Smooth muscle cell (in vitro differentiated cells): ENCODE measurements at regions not wholly inside any gene's neighbourhood (a gene's known extent, or its start where the extent isn't known, plus 50 kb on each side); places are given as distances from the start of the nearest gene placed in this dataset.

Source experiments
- DNase-seq: peaks from one replicate; lab custom pipeline; 2025; ENCODE audit not compliant: unreplicated experiment; lab: John Stamatoyannopoulos, UW
- H2AFZ ChIP-seq: fragments of 200-600 bp; sonication (generic); 2 replicates; pipeline ENCODE4 v1.6.0; 2016; ENCODE audit warnings: antibody characterized with exemption, low read depth, mild to moderate bottlenecking
- H3F3A ChIP-seq: fragments of 200-600 bp; sonication (generic); 2 replicates; pipeline ENCODE4 v1.6.0; 2017; ENCODE audit warnings: antibody characterized with exemption, low read depth
- H3K27ac ChIP-seq: fragments of 200-600 bp; sonication (generic); 2 replicates; pipeline ENCODE4 v1.5.1; 2016; ENCODE audit warnings: low read depth, mild to moderate bottlenecking
- H3K27me3 ChIP-seq: fragments of 200-600 bp; sonication (generic); 2 replicates; pipeline ENCODE4 v1.6.1; 2016; ENCODE audit warnings: low read depth, mild to moderate bottlenecking
- H3K36me3 ChIP-seq: fragments of 200-600 bp; sonication (generic); 2 replicates; pipeline ENCODE4 v1.5.1; 2016; ENCODE audit warnings: low read depth
- H3K4me1 ChIP-seq: fragments of 200-600 bp; sonication (generic); 2 replicates; pipeline ENCODE4 v1.5.1; 2016; ENCODE audit warnings: low read depth
- H3K4me2 ChIP-seq: fragments of 200-600 bp; sonication (generic); 2 replicates; pipeline ENCODE4 v1.6.0; 2016; ENCODE audit warnings: mild to moderate bottlenecking
- H3K4me3 ChIP-seq: fragments of 200-600 bp; sonication (generic); 2 replicates; pipeline ENCODE4 v1.5.1; 2016; ENCODE audit warnings: mild to moderate bottlenecking
- H3K79me2 ChIP-seq: fragments of 200-600 bp; sonication (generic); 2 replicates; pipeline ENCODE4 v1.6.0; 2016; ENCODE audit warnings: low read depth, mild to moderate bottlenecking
- H3K9ac ChIP-seq: fragments of 200-600 bp; sonication (generic); 2 replicates; pipeline ENCODE4 v1.6.0; 2016; ENCODE audit warnings: low read depth
- H3K9me3 ChIP-seq: fragments of 200-600 bp; sonication (generic); replicated peaks from 2 replicates; pipeline ENCODE4 v1.5.1; 2016; ENCODE audit warnings: low read depth
- H4K20me1 ChIP-seq: fragments of 200-600 bp; sonication (generic); 2 replicates; pipeline ENCODE4 v1.6.0; 2016; ENCODE audit warnings: low read depth
- CTCF ChIP-seq: fragments of 200-600 bp; sonication (generic); IDR thresholded peaks from 2 replicates; pipeline ENCODE4 v1.5.1; 2017; ENCODE audit warnings: borderline replicate concordance, mild to moderate bottlenecking, antibody characterized with exemption; ENCODE audit not compliant: insufficient read depth, poor library complexity, severe bottlenecking
- WGBS: methylation state at CpG from one replicate; pipeline ENCODE4 v1.1.7; 2016; ENCODE audit warnings: low lambda C conversion rate; 5-methylcytosine and 5-hydroxymethylcytosine counted together

DNA sequence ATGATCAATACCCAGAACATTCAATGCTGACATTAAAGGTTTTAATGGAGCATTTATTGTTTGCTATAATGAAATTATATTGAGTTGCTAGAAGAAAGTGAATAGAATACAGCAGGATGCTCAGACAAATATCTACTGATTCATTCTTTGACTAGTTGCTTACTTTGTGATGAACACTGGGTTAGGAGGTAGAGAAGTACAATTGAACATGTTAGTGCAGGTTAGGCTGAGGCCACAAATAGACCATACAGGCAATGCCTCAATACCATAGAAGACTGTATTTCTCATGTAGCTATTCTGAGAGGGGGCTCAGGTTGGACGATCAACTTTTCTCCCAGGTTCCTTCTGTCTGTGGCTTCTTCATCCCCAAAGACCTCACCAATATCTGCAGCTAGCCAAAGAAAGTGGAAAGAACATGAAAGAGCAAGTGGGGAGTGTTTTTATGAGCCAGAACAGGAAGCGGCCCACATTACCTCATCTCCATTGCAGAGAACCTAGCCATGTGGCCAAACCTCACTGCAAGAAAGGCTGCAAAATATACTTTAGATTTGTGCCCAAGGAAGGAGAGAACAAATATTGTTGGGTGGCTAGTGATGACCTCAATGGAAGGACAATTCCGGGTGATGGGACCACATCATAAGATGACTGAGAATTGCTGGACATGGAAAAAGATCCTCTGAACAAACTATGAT is 180.3 kb upstream of the GATB start:
- Histone ChIP-seq H3K79me2 (no peaks in the 10 kb centered on the region), H3K9me3 (no peaks in the 10 kb centered on the region), H2AFZ (no peak overlapping the region), H3F3A (no peaks in the 10 kb centered on the region), H3K27me3 (no peaks in the 10 kb centered on the region), H4K20me1 (no peaks in the 10 kb centered on the region), H3K36me3 (no peaks in the 10 kb centered on the region), H3K4me2 (no peak overlapping the region), H3K4me1 (no peaks in the 10 kb centered on the region), H3K9ac (no peak overlapping the region), H3K27ac (no peak overlapping the region), H3K4me3 (no peak overlapping the region)
- WGBS = 88% methylated on average over 3 of the region's 3 CpGs
- no peak for DNase-seq
- no peak for TF ChIP-seq CTCF

GRCh38 chr4:151940291-151940690 is 179.5 kb upstream of the GATB start:
- H3K36me3 ChIP-seq = no peaks in the 10 kb centered on the region
- no peaks in the 10 kb centered on the region for H3K79me2 ChIP-seq
- WGBS = 97% methylated on average over 2 of the region's 2 CpGs

DNA sequence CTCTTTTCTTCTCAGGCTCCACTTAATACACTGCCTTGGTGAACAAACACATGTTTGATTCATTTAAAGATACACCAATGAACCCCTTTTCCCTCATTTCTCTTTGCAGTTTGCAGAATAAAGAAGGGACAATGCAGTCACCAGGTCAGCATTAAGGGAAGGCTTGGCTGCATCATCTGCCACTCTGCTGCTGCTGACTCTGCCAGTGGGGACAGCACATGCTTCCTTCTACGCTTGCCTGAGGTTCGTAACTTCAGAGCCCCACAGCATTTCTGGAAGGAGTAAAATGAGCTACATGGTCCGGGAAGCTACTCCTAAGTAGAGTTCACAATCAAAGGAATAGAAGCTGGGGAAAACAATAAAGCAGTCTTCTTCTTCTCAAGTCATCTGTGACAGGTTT is 178.9 kb upstream of the GATB start:
- Histone ChIP-seq H3K9me3 (no peaks in the 10 kb centered on the region), H3K27ac (no peak overlapping the region), H3F3A (no peaks in the 10 kb centered on the region), H3K27me3 (no peaks in the 10 kb centered on the region), H4K20me1 (no peaks in the 10 kb centered on the region), H3K4me1 (no peaks in the 10 kb centered on the region), H3K9ac (no peak overlapping the region), H2AFZ (no peak overlapping the region), H3K4me3 (no peak overlapping the region), H3K4me2 (no peak overlapping the region), H3K36me3 (no peaks in the 10 kb centered on the region), H3K79me2 (no peaks in the 10 kb centered on the region)
- TF ChIP-seq CTCF = no peak
- 88% methylated on average over 3 of the region's 3 CpGs for WGBS
- no peak for DNase-seq

More at GRCh38 chr4:151940291-151940690, 179.5 kb upstream of the GATB start:
- H3K9me3 ChIP-seq = no peaks in the 10 kb centered on the region
- no peak overlapping the region for H3K9ac ChIP-seq
- no peaks in the 10 kb centered on the region for H3F3A ChIP-seq
- H2AFZ ChIP-seq = no peak overlapping the region
- no peaks in the 10 kb centered on the region for H4K20me1 ChIP-seq
- no peaks in the 10 kb centered on the region for H3K27me3 ChIP-seq
- H3K4me1 ChIP-seq = no peaks in the 10 kb centered on the region
- no peak overlapping the region for H3K27ac ChIP-seq
- no peak for TF ChIP-seq CTCF
- H3K4me2 ChIP-seq = no peak overlapping the region
- H3K4me3 ChIP-seq = no peak overlapping the region
- DNase-seq = no peak

DNA sequence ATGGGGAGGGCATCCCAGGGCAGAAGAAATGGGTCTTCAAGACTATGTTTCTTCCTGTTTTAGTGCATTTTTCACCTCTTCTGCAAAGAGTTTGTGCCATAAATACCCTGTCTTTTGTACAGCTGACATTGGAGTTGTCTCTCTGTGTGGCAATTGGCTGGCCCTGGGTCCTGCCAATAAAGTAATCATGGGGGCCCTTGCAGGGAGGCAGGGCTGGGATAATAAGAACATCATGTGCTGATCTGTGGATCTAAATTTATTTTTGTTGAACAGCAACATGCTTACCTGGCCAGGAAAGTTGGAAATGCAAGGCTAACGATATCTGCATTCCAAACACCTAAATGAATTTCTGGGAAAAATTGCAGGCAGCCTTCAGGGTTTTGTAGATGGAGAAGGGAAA is 174.6 kb upstream of the GATB start:
- H3K9ac ChIP-seq = no peak overlapping the region
- no peak overlapping the region for H3K4me3 ChIP-seq
- WGBS = 100% methylated on average over 1 of the region's 1 CpG
- H3K36me3 ChIP-seq = no peaks in the 10 kb centered on the region
- no peak overlapping the region for H2AFZ ChIP-seq
- no peaks in the 10 kb centered on the region for H3K9me3 ChIP-seq
- no peak for TF ChIP-seq CTCF
- H3K4me1 ChIP-seq = no peaks in the 10 kb centered on the region
- no peaks in the 10 kb centered on the region for H3K79me2 ChIP-seq
- no peaks in the 10 kb centered on the region for H4K20me1 ChIP-seq
- no peaks in the 10 kb centered on the region for H3K27me3 ChIP-seq
- H3K4me2 ChIP-seq = no peak overlapping the region
- no peak overlapping the region for H3K27ac ChIP-seq
- DNase-seq = no peak
- no peaks in the 10 kb centered on the region for H3F3A ChIP-seq
